Breast epithelium (tissue), 3 donors: ENCODE measurements at regions not wholly inside any gene's neighbourhood (a gene's known extent, or its start where the extent isn't known, plus 50 kb on each side); places are given as distances from the start of the nearest gene placed in this dataset.

Experiments used
- CTCF ChIP-seq, 3 donors: fragments of 450-650 bp; IDR thresholded peaks; one replicate each; pipeline ENCODE4 v1.5.1; 2016 to 2017; ENCODE audit warnings: antibody characterized with exemption in 3 of 3, mild to moderate bottlenecking in 3 of 3, moderate library complexity in 3 of 3
- POLR2A ChIP-seq: fragments of 450-650 bp; IDR thresholded peaks from one replicate; pipeline ENCODE4 v1.6.1; 2016; ENCODE audit warnings: antibody characterized with exemption, mild to moderate bottlenecking, moderate library complexity

DNA sequence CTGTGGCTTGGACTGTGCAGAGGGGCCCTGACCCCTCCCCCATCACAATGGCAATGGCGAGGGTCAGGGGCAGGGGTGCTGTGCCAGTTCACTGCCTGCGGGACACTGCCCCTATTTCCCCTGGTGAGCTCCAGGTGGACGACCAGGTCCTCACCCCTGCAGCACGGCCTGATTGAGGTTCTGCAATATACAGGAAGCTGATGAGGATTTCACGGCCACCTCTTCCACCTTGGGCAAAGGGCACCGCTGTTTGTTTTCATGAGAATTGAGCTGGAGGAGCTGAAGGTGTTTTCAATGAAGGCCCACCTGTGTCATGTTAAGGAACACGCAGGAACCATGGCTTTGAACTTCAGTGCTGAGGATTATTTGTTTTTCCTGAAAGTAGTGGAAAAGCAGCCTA is 96.3 kb downstream of the OSR1 start:
- TF ChIP-seq POLR2A (no peak), CTCF (IDR thresholded peaks at IDR 0.05) (no peak)
